Liver (tissue), 7 donors: ENCODE measurements at regions not wholly inside any gene's neighbourhood (a gene's known extent, or its start where the extent isn't known, plus 50 kb on each side); places are given as distances from the start of the nearest gene placed in this dataset.

Source experiments
- DNase-seq: peaks from one replicate; pipeline ENCODE4 v3.0.0-alpha.2; 2017; ENCODE audit warnings: low spot score
- H3K27ac ChIP-seq, 2 donors: one replicate each; pipeline ENCODE4 v1.7.0; 2013; ENCODE audit warnings: inconsistent platforms in 2 of 2, low read length in 2 of 2, control low read depth in 1 of 2, low read depth in 1 of 2, mild to moderate bottlenecking in 1 of 2
- H3K27me3 ChIP-seq, 4 donors: one replicate each; pipeline versions ENCODE4 v1.6.1 to v1.7.0; 2013; ENCODE audit warnings: low read length in 3 of 4, inconsistent platforms in 1 of 4, mild to moderate bottlenecking in 1 of 4, moderate library complexity in 1 of 4; ENCODE audit not compliant: control insufficient read depth in 4 of 4, insufficient read depth in 4 of 4
- H3K36me3 ChIP-seq, 4 donors: one replicate each; pipeline versions ENCODE4 v1.6.1 to v1.7.0; 2013; ENCODE audit warnings: low read length in 3 of 4, mild to moderate bottlenecking in 3 of 4, low read depth in 1 of 4, moderate library complexity in 1 of 4; ENCODE audit not compliant: control insufficient read depth in 4 of 4, insufficient read depth in 3 of 4
- H3K4me1 ChIP-seq, 4 donors: one replicate each; pipeline versions ENCODE4 v1.6.1 to v1.7.0; 2013; ENCODE audit warnings: low read length in 3 of 4, mild to moderate bottlenecking in 3 of 4, moderate library complexity in 1 of 4; ENCODE audit not compliant: control insufficient read depth in 4 of 4, insufficient read depth in 4 of 4
- H3K4me3 ChIP-seq, 3 donors: one replicate each; pipeline versions ENCODE4 v1.6.1 to v1.7.0; 2013; ENCODE audit warnings: low read length in 3 of 3, control low read depth in 1 of 3, low read depth in 1 of 3, mild to moderate bottlenecking in 1 of 3
- H3K9ac ChIP-seq, 2 donors: one replicate each; pipeline ENCODE4 v1.7.0; 2013; ENCODE audit warnings: low read length in 2 of 2, mild to moderate bottlenecking in 2 of 2, moderate library complexity in 2 of 2, control low read depth in 1 of 2, low read depth in 1 of 2
- H3K9me3 ChIP-seq, 4 donors: one replicate each; pipeline versions ENCODE4 v1.6.1 to v1.7.0; 2013; ENCODE audit warnings: low read length in 3 of 4; ENCODE audit not compliant: control insufficient read depth in 4 of 4
- ATF3 ChIP-seq: IDR thresholded peaks from 2 replicates; pipeline ENCODE4 v1.6.1; 2016; ENCODE audit warnings: antibody characterized with exemption
- EGR1 ChIP-seq, 2 donors: IDR thresholded peaks; 2 replicates each; pipeline ENCODE4 v1.6.1; 2016 to 2018; ENCODE audit warnings: antibody characterized with exemption in 2 of 2, low read depth in 2 of 2
- FOXA1 ChIP-seq: IDR thresholded peaks from 2 replicates; pipeline ENCODE4 v1.6.1; 2016; ENCODE audit warnings: antibody characterized with exemption
- FOXA2 ChIP-seq: IDR thresholded peaks from 2 replicates; pipeline ENCODE4 v1.6.1; 2016; ENCODE audit warnings: antibody characterized with exemption
- GABPA ChIP-seq, 2 donors: IDR thresholded peaks in 1 of 2; conservative IDR thresholded peaks in 1 of 2; 2 replicates each; pipeline ENCODE4 v1.6.1; 2016; ENCODE audit warnings: antibody characterized with exemption in 2 of 2, mild to moderate bottlenecking in 1 of 2, moderate library complexity in 1 of 2
- HNF4A ChIP-seq, 2 donors: conservative IDR thresholded peaks; 2 replicates each; pipeline ENCODE4 v1.6.1; 2016; ENCODE audit warnings: antibody characterized with exemption in 2 of 2, mild to moderate bottlenecking in 2 of 2
- HNF4G ChIP-seq: IDR thresholded peaks from 2 replicates; pipeline ENCODE4 v1.6.1; 2016; ENCODE audit warnings: antibody characterized with exemption
- MAX ChIP-seq: IDR thresholded peaks from 2 replicates; pipeline ENCODE4 v1.6.1; 2016; ENCODE audit warnings: antibody characterized with exemption
- NR2F2 ChIP-seq: IDR thresholded peaks from 2 replicates; pipeline ENCODE4 v1.6.1; 2016; ENCODE audit warnings: antibody characterized with exemption
- RAD21 ChIP-seq, 2 donors: IDR thresholded peaks; 2 replicates each; pipeline ENCODE4 v1.6.1; 2016; ENCODE audit warnings: antibody characterized with exemption in 2 of 2, mild to moderate bottlenecking in 2 of 2
- REST ChIP-seq: IDR thresholded peaks from 2 replicates; pipeline ENCODE4 v1.6.1; 2016; ENCODE audit warnings: antibody characterized with exemption, mild to moderate bottlenecking
- RXRA ChIP-seq, 2 donors: IDR thresholded peaks; 2 replicates each; pipeline ENCODE4 v1.6.1; 2017 to 2018; ENCODE audit warnings: antibody characterized with exemption in 2 of 2, mild to moderate bottlenecking in 1 of 2
- SP1 ChIP-seq: IDR thresholded peaks from 2 replicates; pipeline ENCODE4 v1.6.1; 2018; ENCODE audit warnings: antibody characterized with exemption, mild to moderate bottlenecking
- TAF1 ChIP-seq: conservative IDR thresholded peaks from 2 replicates; pipeline ENCODE4 v1.6.1; 2016; ENCODE audit warnings: antibody characterized with exemption, mild to moderate bottlenecking
- YY1 ChIP-seq: IDR thresholded peaks from 2 replicates; pipeline ENCODE4 v1.6.1; 2016; ENCODE audit warnings: antibody characterized with exemption, mild to moderate bottlenecking
- ZBTB33 ChIP-seq: IDR thresholded peaks from 2 replicates; pipeline ENCODE4 v1.6.1; 2016; ENCODE audit warnings: antibody characterized with exemption
- WGBS: extraction: QIAGEN DNeasy Blood & Tissue Kit; methylation state at CpG from one replicate; pipeline ENCODE4 v1.1.7; 2013; 5-methylcytosine and 5-hydroxymethylcytosine counted together
- donor health status: healthy.
- donor health status: healthy.
- donor health status: healthy.
- donor health status: healthy.

GRCh38 chr10:130440494-130440893, 304.3 kb downstream of the GLRX3 start:
- DNase-seq, result peak; percentile 20
- H3K4me3 ChIP-seq, result no peak overlapping the region
- H3K27me3 ChIP-seq, result peaks cover 0 to 3% (median 0%) of the 10 kb centered on the region in 4 donors
- no peak overlapping the region for H3K9ac ChIP-seq
- no peaks in the 10 kb centered on the region for H3K36me3 ChIP-seq
- no peaks in the 10 kb centered on the region for H3K4me1 ChIP-seq
- H3K27ac ChIP-seq, result no peak overlapping the region
- no peak for TF ChIP-seq ATF3
- no peak for TF ChIP-seq SP1
- no peak for TF ChIP-seq TAF1
- TF ChIP-seq REST, result no peak
- no peak for TF ChIP-seq FOXA1
- TF ChIP-seq RXRA (IDR thresholded peaks at IDR 0.05), result no peak
- TF ChIP-seq HNF4A (conservative IDR thresholded peaks at IDR 0.05), result no peak
- no peak for TF ChIP-seq EGR1 (IDR thresholded peaks at IDR 0.05; ENCODE audit: low read depth in 2 of 2)
- no peak for TF ChIP-seq GABPA (IDR thresholded peaks at IDR 0.05 in 1 of 2, conservative IDR thresholded peaks at IDR 0.05 in 1 of 2)
- TF ChIP-seq YY1, result no peak
- TF ChIP-seq NR2F2, result no peak
- no peak for TF ChIP-seq MAX
- peaks cover 0 to 2% (median 0%) of the 10 kb centered on the region in 4 donors for H3K9me3 ChIP-seq
- 80% methylated on average over 5 of the region's 5 CpGs for WGBS

- DNase-seq, result no peak
- Histone ChIP-seq H3K9ac (no peak overlapping the region), H3K27me3 (peaks cover 0 to 3% (median 0%) of the 10 kb centered on the region in 4 donors), H3K4me3 (no peak overlapping the region), H3K9me3 (peaks cover 0 to 2% (median 0%) of the 10 kb centered on the region in 4 donors), H3K27ac (no peak overlapping the region), H3K4me1 (no peaks in the 10 kb centered on the region), H3K36me3 (no peaks in the 10 kb centered on the region)
- WGBS, result 77% methylated on average over 14 of the region's 14 CpGs
- TF ChIP-seq HNF4A (conservative IDR thresholded peaks at IDR 0.05), result no peak
- TF ChIP-seq ATF3, result no peak
- no peak for TF ChIP-seq YY1
- no peak for TF ChIP-seq ZBTB33
- no peak for TF ChIP-seq RAD21 (IDR thresholded peaks at IDR 0.05)
- no peak for TF ChIP-seq HNF4G
- TF ChIP-seq REST, result no peak
- TF ChIP-seq MAX, result no peak
- no peak for TF ChIP-seq EGR1 (IDR thresholded peaks at IDR 0.05; ENCODE audit: low read depth in 2 of 2)
- no peak for TF ChIP-seq FOXA2
- TF ChIP-seq SP1, result no peak
These were observed 304.8 kb downstream of the GLRX3 start for GRCh38 chr10:130440971-130441370.
